CD1c-positive myeloid dendritic cell (primary cell): ENCODE measurements at regions not wholly inside any gene's neighbourhood (a gene's known extent, or its start where the extent isn't known, plus 50 kb on each side); places are given as distances from the start of the nearest gene placed in this dataset.
"Not testable (repeated sequence)": the region's sequence is repeated elsewhere in the genome, so short reads cannot be mapped to it uniquely, and the experiment has no call there.

Experiments used
- DNase-seq: peaks from one replicate; pipeline ENCODE4 v3.0.0-alpha.2; 2016; ENCODE audit errors: extremely low spot score

DNA sequence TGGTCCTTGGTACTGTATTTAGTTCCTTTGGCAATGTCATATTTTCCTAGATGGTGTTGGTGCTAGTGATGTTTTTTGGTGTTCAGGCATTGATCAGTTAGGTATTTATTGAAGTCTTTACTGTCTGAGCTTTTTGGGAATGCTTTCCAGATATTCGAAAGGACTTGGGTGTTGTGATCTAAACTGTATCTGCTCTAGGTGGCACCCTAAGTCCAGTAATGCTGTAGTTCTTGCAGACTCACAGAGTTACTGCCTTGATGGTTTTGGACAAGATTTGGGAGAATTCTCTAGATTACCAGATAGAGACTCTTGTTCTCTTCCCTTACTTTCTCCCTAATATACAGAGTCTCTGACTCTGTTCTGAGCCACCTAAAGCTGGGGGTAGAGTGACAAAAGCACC lies 513.6 kb upstream of the PITX2 start:
- no peak for DNase-seq

DNA sequence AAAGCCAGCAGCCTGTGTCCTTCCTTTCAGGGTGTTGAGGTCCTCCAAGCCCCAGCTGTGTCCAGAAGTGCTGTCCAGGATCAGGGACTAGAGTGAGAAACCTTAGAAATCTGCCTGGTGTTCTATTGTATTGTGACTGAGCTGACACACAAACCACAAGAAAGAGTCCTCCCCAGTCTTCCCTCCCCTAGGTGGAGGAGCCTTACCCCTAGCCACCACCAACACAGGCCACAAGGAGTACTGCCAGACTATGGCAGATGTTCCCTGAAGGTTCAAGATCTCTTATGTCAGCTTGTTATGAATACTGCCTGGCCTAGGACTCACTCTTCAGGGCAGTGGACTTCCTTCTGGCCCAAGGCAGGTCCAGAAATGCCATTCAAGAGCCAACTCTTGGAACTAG lies 514.1 kb upstream of the PITX2 start:
- no peak for DNase-seq

GRCh38 chr4:111143510-111143909 lies 520.6 kb upstream of the PITX2 start:
- DNase-seq: no peak

- DNase-seq: no peak
Measured at GRCh38 chr4:111154934-111155333, 532.1 kb upstream of the PITX2 start.

DNA sequence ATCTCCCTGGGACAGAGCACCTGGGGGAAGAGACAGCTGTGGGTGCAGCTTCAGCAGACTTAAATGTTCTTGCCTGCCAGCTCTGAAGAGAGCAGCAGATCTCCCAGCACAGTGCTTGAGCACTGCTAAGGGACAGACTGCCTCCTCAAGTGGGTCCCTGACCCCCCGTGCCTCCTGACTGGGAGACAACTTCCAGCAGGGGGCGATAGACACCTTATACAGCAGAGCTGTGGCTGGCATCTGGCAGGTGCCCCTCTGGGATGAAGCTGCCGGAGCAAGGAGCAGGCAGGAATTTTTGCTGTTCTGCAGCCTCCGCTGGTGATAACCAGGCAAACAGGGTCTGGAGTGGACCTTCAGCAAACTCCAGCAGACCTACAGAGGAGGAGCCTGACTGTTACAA lies 541.7 kb upstream of the PITX2 start:
- DNase-seq: not testable (repeated sequence)

DNA sequence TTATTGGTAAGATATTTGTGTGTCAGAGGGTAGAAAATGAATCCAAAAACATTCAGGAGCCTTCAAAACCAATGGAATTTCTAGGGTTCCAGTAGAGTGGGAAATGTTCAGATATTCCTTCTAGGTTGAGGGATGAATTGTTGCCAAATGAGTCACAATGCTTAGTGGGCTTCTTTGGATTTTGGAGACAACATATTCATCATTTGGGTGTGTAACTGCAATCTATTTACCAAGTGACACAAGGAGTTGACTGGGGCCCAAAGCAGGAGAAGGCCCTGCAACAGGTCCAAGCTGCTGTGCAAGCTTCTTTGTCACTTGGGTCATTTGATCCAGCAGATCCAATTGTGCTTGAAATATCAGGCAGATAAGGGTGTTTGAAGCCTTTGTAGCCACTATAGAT lies 551.5 kb upstream of the PITX2 start:
- no peak for DNase-seq

- no peak for DNase-seq
Measured at GRCh38 chr4:111178231-111178630, 555.4 kb upstream of the PITX2 start.

GRCh38 chr4:111187108-111187507 lies 564.2 kb upstream of the PITX2 start:
- DNase-seq: no peak

GRCh38 chr4:111198446-111198845 lies 575.6 kb upstream of the PITX2 start:
- DNase-seq: no peak

GRCh38 chr4:111204797-111205196 lies 581.9 kb upstream of the PITX2 start:
- no peak for DNase-seq

- DNase-seq: no peak
Measured at GRCh38 chr4:111208970-111209369, 586.1 kb upstream of the PITX2 start.

GRCh38 chr4:111209706-111210105 lies 586.8 kb upstream of the PITX2 start:
- no peak for DNase-seq

DNA sequence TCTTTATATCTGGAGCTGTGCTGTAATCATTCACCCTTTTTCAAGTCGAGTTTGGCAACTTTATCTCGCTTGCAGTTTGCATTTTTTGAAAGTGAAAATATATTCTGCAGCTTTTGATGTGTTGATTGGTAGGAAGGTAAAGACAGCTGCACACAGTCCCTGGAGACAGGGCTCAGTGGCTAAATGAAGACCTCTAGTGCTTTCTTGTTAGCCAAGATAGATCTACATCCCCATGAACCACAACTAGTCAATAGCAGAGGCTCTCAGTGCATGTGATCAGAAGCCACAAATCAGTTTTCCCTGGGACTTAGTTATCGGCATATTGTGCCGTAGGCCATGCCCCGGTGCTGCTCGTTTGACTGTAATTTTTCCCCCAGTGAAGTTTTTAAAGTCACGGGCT lies 587.7 kb upstream of the PITX2 start:
- DNase-seq: no peak

DNA sequence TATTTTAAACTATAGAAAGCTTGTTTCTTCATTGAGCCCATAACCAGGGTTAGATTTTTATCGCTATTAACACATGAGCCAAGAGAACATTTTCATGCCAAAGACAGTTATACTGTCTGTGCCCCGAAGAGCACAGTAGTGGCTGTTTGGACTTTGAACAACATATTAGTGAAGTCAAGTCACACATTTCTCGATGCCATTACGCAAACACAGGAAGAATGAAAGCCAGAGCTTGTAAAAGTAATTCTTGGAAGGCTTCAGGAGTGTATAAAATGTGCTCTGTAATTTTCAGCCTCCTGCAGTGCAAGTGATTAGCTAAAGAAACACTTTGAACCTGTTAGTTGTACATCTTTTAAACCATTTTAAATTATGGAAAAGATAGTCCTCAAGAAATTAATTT lies 590.7 kb upstream of the PITX2 start:
- no peak for DNase-seq

DNA sequence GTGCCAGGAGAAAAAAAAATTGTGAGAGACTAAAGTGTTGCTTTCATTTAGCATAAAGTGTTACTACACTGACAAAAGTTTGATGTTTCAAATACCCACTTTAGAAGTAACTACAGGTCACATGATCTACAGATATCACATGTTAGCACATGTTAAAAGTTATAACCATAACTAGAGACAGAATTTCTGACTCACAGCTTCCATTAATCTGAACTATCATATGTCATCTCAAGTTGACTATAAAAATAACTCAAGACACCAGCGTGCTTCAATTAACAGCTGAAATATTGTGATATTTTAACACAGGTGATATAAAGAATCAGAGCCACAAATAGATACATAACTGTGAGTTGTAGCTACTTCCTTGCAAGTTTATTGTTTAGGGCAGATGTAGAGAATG lies 591.5 kb upstream of the PITX2 start:
- DNase-seq: no peak

GRCh38 chr4:111215755-111216154 lies 592.9 kb upstream of the PITX2 start:
- DNase-seq: no peak

- no peak for DNase-seq
Measured at GRCh38 chr4:111216791-111217190, 593.9 kb upstream of the PITX2 start.

DNA sequence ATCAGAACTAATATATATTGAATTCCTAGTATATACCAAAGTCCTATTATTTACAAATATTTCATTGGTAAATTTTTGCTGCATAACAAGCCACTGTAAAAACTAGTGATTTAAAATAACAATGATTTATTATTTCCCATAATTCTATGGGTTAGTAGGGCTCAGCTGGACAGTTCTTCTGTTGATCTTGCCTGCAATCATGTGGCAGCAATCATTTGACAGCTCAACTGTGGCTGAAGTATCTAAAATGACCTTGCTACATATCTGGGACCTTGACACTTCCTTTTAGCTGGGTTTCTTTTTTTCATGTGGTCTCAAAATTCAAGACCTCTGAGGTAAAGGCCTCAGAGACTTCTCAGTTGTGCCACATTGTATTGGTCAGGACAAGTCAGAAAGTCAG lies 598.5 kb upstream of the PITX2 start:
- no peak for DNase-seq

DNA sequence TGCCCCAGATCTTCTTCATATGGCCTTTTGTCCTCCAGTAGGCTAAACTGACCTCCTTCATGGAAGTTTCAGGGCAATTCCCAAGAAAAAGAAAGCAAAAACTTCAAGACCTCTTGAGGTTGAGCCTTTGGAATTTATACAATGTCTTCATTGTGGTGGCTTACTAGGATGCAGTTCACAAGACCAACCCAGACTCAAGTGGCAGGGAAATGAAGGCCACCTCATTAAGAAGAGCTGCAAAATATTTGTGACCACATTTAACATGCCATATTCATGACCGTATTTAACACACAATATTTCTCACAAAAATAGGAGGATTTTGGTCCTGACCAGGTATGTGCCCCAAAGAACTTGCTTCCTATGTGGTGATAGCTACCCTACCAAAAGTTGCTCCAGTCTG lies 605.5 kb upstream of the PITX2 start:
- DNase-seq: no peak

GRCh38 chr4:111228874-111229273 lies 606.0 kb upstream of the PITX2 start:
- no peak for DNase-seq

- no peak for DNase-seq
Measured at GRCh38 chr4:111230265-111230664, 607.4 kb upstream of the PITX2 start.

DNA sequence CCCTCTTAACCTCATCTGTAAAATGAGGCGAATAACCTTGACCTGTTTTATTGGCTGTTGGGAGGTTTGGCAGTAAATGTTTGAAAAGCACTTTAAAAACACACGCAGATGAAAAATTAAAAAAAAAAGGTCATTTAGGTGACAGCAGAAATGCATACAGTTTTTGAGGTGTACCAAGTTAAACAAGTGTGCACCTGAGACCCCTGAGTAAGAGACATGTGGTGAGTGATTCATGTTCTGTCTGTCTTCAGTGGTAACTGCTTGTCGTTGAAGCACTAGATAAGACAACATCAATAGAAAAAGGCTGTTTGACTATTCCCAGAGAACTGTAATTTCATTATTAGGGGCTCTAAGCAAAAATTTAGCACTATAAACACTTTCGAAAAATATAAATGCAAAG lies 608.4 kb upstream of the PITX2 start:
- DNase-seq: no peak

DNA sequence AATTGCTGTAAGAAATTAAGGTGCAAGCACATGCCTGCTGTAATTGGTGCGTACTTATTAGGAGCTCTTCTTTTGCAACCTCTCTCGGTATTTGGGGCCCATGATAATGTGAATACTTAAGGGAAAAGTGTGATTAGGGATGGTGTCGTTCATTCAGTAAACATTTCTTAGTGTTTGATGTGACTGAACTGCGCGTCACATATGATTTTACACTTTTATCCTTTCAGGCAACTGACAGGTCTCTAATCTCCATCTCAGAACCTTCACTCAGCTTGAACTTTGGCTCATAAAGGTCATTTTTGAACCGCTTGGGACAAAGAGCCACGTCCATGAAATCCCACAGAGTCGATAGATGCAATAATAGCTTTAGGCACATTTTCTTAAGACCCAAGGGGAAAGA lies 612.1 kb upstream of the PITX2 start:
- no peak for DNase-seq

DNA sequence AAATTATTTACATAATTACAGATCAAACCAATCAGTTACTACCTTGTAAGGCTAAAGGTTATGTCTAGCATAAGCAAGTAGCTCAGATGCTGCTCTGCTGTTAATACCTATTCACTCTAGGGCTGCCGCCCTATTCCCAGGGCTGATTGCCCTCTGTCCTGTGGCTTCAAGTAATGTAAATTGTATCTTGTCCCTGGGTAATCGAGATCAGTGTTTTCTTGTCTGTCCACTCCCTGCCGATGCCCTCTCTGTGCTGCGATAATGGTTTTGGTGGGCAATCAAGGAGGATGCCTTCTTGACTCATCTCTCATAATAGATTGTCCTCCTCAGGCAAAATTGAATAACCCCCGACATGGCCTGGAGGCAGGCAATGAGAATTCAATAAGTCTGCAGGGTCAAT lies 641.0 kb upstream of the PITX2 start:
- no peak for DNase-seq

DNA sequence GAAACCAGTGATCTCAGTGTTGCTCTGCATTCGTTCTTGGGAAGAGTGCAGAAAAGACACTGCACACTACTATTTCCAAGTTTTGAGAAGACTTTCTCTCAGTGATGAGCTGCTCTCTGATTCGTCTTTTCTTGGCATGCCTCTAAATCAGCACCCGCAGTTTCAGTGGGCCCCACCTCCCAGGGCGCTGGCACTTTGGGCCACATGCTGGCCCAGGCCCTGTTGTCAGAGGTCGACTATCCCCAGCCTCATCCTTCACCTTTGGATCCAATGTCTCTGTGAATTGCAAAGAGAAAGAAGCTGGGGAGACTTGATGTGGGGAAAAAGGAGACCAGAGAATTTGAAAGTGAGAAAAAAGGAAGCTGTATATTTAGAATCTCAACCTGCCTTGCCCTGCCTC lies 644.1 kb upstream of the PITX2 start:
- no peak for DNase-seq
